ENCODE measurements at regions not wholly inside any gene's neighbourhood (a gene's known extent, or its start where the extent isn't known, plus 50 kb on each side); places are given as distances from the start of the nearest gene placed in this dataset.
A peak's percentile ranks its signal among the peaks of the same experiment; 100 is the strongest.

DNA sequence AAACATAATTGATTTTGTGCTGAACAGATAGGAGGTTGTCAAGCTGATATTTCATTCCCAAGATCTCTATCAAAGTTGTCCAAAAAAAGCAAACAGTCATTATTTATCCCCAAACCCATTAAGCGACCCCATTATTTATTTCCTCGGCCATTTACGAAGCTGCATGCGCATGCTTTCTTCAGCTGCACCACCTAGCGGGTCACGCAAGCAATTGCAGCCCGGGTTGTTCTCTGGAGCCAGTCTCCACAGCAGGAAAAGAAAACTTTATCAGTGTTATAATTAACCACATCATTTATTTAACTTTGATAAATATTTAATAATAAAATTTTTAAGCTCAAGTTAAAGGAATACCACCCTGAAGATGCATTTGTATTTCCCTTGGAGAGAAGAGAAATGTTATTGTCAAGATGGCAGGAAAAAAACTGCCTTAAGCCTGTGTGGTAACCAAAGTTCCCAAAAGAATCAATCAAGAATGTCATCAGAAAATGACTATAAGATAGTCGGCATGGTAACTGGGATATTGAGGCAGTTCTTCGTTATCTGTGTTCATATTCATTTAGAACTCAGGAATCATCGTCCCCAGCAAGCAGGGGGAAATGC is 304.7 kb downstream of the FBXO15 start:
- no peak for DNase-seq (ENCODE audit: extremely low spot score)
- H3K36me3 ChIP-seq, result no peaks in the 10 kb centered on the region

DNA sequence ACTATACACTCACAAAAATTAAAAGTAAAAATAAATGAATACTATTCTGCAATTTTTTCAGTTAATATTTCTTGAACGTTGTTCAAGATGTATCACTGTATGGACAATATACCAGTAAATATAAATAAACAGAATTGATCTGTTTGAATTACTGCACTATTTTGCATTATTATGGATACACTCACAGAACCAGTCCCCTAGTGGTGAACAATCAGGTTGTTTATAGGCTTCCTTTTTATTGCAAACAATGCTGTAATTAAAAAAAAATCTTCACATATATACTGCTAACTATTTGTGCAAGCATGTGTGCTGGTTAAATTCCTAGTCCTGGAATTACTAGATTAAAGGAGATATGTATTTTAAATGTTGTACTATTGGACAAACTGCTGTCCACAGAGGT is 306.0 kb downstream of the FBXO15 start:
- peaks cover 0 to 22% (median 0%) of the 10 kb centered on the region in 4 donors for H3K27me3 ChIP-seq
- H3K4me1 ChIP-seq, result no peaks in the 10 kb centered on the region
- TF ChIP-seq EP300 (IDR thresholded peaks at IDR 0.05) (no peak), POLR2AphosphoS5 (IDR thresholded peaks at IDR 0.05) (no peak), CTCF (IDR thresholded peaks at IDR 0.05) (no peak), POLR2A (IDR thresholded peaks at IDR 0.05; ENCODE audit: low read depth) (no peak)
- no peak for DNase-seq (ENCODE audit: extremely low spot score)
- intact Hi-C loops (cut with DNase I), result no loop called here
- no peak overlapping the region for H3K4me3 ChIP-seq
- H3K27ac ChIP-seq (replicated peaks in 1 of 4), result no peak overlapping the region
- H3K9me3 ChIP-seq, result no peaks in the 10 kb centered on the region
- 81% methylated on average over 1 of the region's 1 CpG for whole genome bisulfite sequencing
- H3K36me3 ChIP-seq, result no peaks in the 10 kb centered on the region

More for the DNA sequence above, 304.7 kb downstream of the FBXO15 start:
- peaks cover 0 to 2% (median 0%) of the 10 kb centered on the region in 4 donors for H3K4me1 ChIP-seq
- no peak overlapping the region for H3K27ac ChIP-seq (replicated peaks in 1 of 4)
- 11% methylated on average over 10 of the region's 10 CpGs for WGBS
- H3K4me3 ChIP-seq, result peak overlapping the region in 1 of 4 donors; percentile 8
- H3K27me3 ChIP-seq, result peaks cover 0 to 22% (median 0%) of the 10 kb centered on the region in 4 donors
- no peaks in the 10 kb centered on the region for H3K9me3 ChIP-seq
- intact Hi-C loops (cut with DNase I), result no loop called here
- TF ChIP-seq CTCF (IDR thresholded peaks at IDR 0.05) (peak; percentile 65 to 95 (median 80)), EP300 (IDR thresholded peaks at IDR 0.05) (no peak)

DNA sequence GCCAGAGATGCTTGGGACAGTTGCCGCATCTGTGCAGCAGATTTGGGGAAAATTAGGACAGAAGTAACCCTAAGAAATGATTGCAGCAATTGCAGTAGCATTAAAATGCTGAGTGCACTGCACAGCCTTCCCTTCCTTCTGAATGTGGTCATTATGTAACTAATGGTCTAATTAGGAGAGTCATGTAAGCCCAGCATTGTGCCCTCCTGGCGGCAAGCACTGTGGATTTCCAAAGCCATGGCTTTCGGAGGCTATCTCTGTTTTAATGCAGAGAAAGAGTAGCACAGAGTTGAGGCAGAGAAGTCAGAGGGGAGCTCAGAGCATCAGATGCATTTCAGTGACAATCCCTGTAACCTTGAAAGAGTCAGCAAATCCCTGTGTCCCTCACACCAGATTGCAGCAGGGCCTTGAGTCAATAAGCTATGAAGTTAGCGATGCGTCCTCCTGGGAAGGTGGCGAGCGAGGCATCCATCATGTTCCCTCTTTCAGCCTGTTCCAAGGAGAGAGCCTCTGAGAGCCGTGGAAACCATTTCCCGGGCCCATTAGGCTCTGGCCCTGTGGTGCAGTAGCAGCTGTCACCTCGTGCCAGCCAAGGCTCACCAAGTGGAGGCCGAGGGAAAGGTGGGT is 307.2 kb downstream of the FBXO15 start:
- no peak overlapping the region for H3K4me3 ChIP-seq
- intact Hi-C loops (cut with DNase I), result no loop called here
- no peaks in the 10 kb centered on the region for H3K4me1 ChIP-seq
- no peaks in the 10 kb centered on the region for H3K9me3 ChIP-seq
- H3K36me3 ChIP-seq, result no peaks in the 10 kb centered on the region
- 70% methylated on average over 11 of the region's 11 CpGs for WGBS
- DNase-seq (ENCODE audit: extremely low spot score), result peak; percentile 87
- H3K27me3 ChIP-seq, result peaks cover 0 to 22% (median 0%) of the 10 kb centered on the region in 4 donors
- H3K27ac ChIP-seq (replicated peaks in 1 of 4), result no peak overlapping the region
- no peak for TF ChIP-seq POLR2A (IDR thresholded peaks at IDR 0.05; ENCODE audit: low read depth)
- no peak for TF ChIP-seq POLR2AphosphoS5 (IDR thresholded peaks at IDR 0.05)
- no peak for TF ChIP-seq CTCF (IDR thresholded peaks at IDR 0.05)
- no peak for TF ChIP-seq EP300 (IDR thresholded peaks at IDR 0.05)

- no peaks in the 10 kb centered on the region for H3K9me3 ChIP-seq
- intact Hi-C loops (cut with DNase I), result no loop called here
- H3K4me3 ChIP-seq, result no peak overlapping the region
- no peaks in the 10 kb centered on the region for H3K36me3 ChIP-seq
- WGBS, result 55% methylated on average over 4 of the region's 4 CpGs
- no peaks in the 10 kb centered on the region for H3K4me1 ChIP-seq
- peaks cover 0 to 17% (median 0%) of the 10 kb centered on the region in 4 donors for H3K27me3 ChIP-seq
- DNase-seq (ENCODE audit: extremely low spot score), result peak; percentile 91
- TF ChIP-seq POLR2A (IDR thresholded peaks at IDR 0.05; ENCODE audit: low read depth), result no peak
- TF ChIP-seq CTCF (IDR thresholded peaks at IDR 0.05), result no peak
- no peak for TF ChIP-seq POLR2AphosphoS5 (IDR thresholded peaks at IDR 0.05)
- no peak for TF ChIP-seq EP300 (IDR thresholded peaks at IDR 0.05)
- H3K27ac ChIP-seq (replicated peaks in 1 of 4), result no peak overlapping the region
Measured at GRCh38 chr18:73839441-73839840, 308.2 kb downstream of the FBXO15 start.
